OCI-LY1 (cell line): ENCODE measurements at regions not wholly inside any gene's neighbourhood (a gene's known extent, or its start where the extent isn't known, plus 50 kb on each side); places are given as distances from the start of the nearest gene placed in this dataset.

Source experiments
- CTCF ChIP-seq: fragments of 200-600 bp; sonication (generic), shearing (Covaris generic); IDR thresholded peaks from 2 replicates; pipeline ENCODE4 v1.5.1; 2017; ENCODE audit warnings: mild to moderate bottlenecking, antibody characterized with exemption, low read length, moderate library complexity, mixed read lengths
- EZH2 ChIP-seq: fragments of 200-600 bp; sonication (generic), shearing (Covaris generic); IDR thresholded peaks from 2 replicates; pipeline ENCODE4 v1.8.0; 2017; ENCODE audit warnings: borderline replicate concordance, mixed run types, mild to moderate bottlenecking, antibody characterized with exemption, low read length, moderate library complexity, mixed read lengths

- no peak for TF ChIP-seq CTCF
- TF ChIP-seq EZH2: no peak
Observed at GRCh38 chr14:86933958-86934595, 1058.9 kb downstream of the GALC start.
